Ishikawa (cell line): ENCODE measurements at regions not wholly inside any gene's neighbourhood (a gene's known extent, or its start where the extent isn't known, plus 50 kb on each side); places are given as distances from the start of the nearest gene placed in this dataset.

Experiments
- CEBPB ChIP-seq: IDR thresholded peaks from 2 replicates; pipeline ENCODE4 v1.6.1; 2012
- CREB1 ChIP-seq: IDR thresholded peaks from 2 replicates; pipeline ENCODE4 v1.6.1; 2012; ENCODE audit warnings: low read depth
- EGR1 ChIP-seq: IDR thresholded peaks from 2 replicates; pipeline ENCODE4 v1.6.1; 2012
- RAD21 ChIP-seq: IDR thresholded peaks from 2 replicates; pipeline ENCODE4 v1.6.1; 2012; ENCODE audit warnings: low read depth
- TAF1 ChIP-seq: IDR thresholded peaks from 2 replicates; pipeline ENCODE4 v1.6.1; 2012; ENCODE audit warnings: low read depth, mild to moderate bottlenecking
- USF1 ChIP-seq: IDR thresholded peaks from 2 replicates; pipeline ENCODE4 v1.6.1; 2012
- YY1 ChIP-seq: IDR thresholded peaks from 2 replicates; pipeline ENCODE4 v1.6.1; 2012; ENCODE audit warnings: low read depth
- TF ChIP-seq, protein P1 (sequence below): IDR thresholded peaks from 2 replicates; pipeline ENCODE4 v1.6.1; 2012

DNA sequence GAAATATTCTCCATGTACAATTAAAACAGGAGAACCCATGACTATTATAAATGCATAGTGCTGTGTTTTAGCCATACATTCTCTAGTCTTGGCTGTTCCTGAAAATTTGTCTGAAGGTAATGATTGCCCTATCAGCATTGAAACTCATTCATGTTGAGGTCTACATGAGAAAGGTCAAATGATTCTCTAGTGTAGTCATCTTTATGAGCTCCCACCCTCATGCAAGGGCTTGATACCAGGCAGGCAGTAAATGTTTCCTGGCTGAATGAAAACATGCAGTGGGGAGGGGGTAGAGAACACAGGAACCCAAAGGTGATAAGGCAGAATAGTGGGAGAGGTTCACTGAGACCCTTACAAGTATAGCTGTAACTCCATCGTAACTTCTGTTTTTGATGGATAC, 424.3 kb downstream of the COG6 start:
- TF ChIP-seq EGR1 (no peak), CREB1 (no peak), RAD21 (no peak), CEBPB (no peak), YY1 (no peak), USF1 (no peak), TAF1 (no peak)
- TF ChIP-seq, protein P1, sequence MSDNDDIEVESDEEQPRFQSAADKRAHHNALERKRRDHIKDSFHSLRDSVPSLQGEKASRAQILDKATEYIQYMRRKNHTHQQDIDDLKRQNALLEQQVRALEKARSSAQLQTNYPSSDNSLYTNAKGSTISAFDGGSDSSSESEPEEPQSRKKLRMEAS: no peak
